IPS DF 4.7 (cell line): ENCODE measurements at regions not wholly inside any gene's neighbourhood (a gene's known extent, or its start where the extent isn't known, plus 50 kb on each side); places are given as distances from the start of the nearest gene placed in this dataset.

Experiments used
- DNase-seq: peaks from one replicate; pipeline ENCODE4 v3.0.0-alpha.2; 2013; ENCODE audit warnings: low spot score; ENCODE audit errors: extremely low read depth

DNA sequence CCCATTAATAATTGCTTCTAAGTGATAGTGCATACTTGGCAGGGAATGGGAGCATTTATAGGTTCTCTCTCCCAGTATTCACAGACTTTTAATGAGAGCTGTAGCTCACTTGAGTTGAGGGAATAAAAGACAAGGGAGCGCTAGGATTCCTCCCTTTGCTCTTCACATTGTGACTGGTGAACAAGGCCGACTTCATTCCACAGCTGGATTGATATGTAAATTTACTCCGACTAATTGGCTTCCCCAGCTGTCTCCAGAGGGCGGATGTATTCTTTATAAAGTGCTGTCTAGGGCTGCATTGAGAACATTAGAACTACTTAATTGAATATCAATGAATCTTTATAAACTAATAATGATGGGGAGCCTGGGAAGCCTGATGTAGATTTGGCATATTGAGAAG is 63.4 kb downstream of the GPR50 start:
- DNase-seq = peak; percentile 30

DNA sequence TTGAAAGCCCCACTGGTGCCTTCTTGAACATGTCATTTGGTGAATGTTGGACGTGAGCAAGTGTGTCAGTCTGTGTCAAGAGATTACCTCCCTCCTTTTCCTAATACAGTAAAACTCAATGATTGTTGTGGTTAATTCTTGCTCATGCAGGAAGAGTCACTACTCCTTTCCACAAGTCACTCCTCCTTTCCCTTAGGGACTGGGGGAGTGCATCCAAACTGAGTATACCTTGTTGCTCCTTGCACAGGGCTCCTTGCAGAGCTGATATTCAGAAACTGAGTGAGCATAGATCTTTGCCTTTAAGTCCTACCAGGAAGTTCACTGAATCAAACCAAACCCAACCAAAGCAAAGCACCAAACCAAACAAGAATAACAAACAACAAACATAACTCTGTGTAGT is 63.9 kb downstream of the GPR50 start:
- no peak for DNase-seq

DNA sequence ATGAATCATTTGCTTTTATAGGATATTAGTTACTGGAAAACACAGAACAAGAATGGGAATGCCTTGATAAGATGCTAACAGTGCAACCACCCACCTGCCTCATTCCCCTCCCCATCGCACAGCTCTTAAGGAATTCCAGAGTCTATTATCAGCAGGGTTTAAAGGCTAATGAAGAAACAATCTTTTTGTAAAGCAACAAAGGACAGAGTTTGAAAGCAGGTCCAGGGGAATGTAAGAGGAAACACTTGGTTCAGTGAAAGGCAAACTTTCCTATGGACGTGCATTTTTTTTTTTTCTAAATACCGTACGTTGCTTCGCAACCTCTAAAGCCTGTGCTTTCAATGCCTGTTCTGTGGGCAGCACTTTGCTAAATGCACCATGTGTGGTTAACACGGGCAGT is 92.5 kb downstream of the GPR50 start:
- no peak for DNase-seq

DNA sequence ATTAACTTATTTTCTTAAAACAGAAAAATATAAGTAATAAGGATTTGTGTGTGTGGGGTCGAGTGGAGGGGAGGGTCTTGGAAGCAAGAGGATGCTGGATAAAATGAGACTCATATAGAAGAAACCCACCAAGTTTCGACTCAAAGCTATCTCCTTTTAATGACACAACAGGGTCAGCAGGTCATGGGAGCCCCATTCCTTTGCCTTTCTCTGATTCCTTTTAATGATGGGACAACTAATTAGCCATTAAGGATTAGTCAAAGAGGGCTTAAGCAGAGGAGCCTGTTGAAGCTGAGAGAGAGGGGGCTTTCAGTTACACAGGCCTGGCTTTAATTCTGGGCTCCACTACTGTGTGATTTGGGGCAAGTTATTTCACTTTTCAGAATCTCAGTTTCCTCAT is 102.8 kb downstream of the GPR50 start:
- DNase-seq = no peak

DNA sequence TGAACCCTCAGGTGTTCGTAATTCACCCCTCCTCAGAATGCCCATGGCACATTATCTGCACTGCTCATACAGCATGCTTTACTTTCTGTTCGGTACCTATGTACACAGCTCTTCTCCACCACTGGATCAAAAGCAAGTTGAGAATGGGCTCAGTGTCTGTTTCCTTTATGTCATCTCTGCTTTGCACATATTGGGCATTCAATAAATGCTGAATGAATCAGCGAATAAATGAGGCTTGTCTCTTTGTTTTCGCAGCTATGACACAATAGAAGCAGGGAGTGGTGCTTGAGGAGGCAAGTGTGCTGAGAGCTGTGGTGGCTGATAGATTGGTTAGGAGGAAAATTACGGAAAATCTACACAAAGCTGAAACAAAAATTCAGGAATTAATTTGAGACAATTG is 109.1 kb upstream of the VMA21 start:
- DNase-seq = no peak

DNA sequence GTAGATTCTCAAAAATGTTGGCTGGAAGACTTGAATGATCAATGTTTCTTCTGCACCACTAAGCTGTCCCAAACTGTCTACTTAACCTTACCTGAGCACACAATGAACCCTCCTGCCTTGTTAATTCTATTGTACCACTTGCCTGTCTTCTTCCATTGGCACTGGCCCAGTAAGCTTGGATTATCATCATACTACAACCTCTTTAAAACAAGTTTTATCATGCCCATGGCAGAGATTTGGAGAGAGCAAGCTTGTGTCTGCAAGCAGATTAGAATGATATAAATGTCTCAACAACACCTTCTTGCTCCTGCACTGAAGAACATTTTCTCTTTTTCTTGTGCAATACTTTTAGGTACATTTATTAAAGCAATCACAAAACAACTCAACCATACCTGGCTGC is 74.0 kb upstream of the VMA21 start:
- no peak for DNase-seq

DNA sequence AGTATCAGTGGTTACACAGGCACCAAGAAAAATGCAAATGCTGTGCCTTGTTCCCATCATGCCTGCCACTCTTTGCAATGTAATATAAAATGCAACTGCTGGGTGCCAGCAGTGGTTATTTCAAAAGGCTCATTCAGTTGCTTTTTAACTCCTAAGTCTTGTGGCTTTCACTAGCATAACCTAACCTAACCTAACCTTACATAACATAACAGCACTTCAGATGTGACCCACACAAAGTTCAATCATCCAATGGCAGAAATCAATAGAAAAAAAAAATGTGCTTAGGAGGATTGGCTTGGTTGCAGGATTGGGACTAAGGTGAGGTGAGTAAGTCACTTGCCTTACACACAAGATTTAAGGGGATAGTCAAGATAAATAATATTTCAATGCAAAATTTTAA is 60.2 kb upstream of the VMA21 start:
- DNase-seq = no peak

DNA sequence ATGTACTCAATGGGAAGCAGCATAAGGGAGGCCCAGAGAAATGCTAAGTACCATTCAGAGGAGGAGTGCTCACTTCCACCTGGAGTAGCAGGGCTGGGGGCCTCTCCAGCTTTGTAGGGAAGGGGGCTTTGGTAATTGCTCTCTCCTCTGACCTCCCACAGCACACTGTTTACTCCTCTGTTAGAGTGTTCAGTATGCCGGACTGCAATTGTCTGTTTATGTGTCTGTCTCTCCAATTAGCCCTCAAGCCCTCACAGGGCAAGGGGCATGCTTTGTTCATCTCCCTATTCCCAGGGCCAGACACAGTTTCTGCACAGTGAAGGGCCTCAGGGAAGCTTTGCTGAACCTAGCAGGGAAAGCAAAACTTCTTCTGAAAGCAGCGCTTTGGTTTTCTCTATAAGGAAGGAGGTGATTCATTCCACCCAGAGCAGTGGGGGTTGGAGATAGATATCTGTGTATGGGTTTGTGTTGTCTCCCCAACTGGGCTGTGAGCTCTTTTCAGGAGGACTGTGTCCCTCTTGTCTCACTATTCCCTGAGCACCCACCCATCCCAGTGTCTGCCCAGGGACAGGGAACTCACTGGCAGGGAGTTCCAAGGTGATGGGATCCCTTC is 50.0 kb upstream of the VMA21 start:
- no peak for DNase-seq
